ENCODE measurements at regions not wholly inside any gene's neighbourhood (a gene's known extent, or its start where the extent isn't known, plus 50 kb on each side); places are given as distances from the start of the nearest gene placed in this dataset.

DNA sequence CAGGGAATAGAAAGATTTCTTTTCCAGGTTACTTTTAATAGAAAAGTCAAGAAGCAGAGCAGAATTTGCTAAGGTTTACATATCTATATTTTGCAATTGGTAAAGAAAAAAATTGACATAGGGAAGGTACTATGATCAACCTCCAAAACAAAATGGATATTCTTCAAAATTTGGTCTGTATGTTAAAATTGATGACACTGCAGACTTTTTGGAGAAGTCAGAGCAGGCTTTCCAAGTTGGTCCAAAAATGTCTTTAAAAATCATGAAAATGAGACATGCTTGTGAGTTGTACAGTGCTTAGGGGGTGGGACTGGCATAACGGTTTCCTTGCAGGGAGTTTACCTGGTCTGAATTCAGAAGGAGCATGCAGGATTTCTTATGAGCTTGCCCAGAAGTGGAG, 77.0 kb downstream of the TFPI2 start:
- TF ChIP-seq ZNF565 (CRISPR knock-in tag; conservative IDR thresholded peaks at IDR 0.05; ENCODE audit: low read depth) (no peak), RARB (CRISPR knock-in tag; IDR thresholded peaks at IDR 0.05) (no peak), ARNTL (CRISPR knock-in tag; IDR thresholded peaks at IDR 0.05; ENCODE audit: borderline replicate concordance, low read depth) (no peak), OSR1 (CRISPR knock-in tag; IDR thresholded peaks at IDR 0.05) (no peak), ZFP3 (CRISPR knock-in tag; IDR thresholded peaks at IDR 0.05) (no peak), GLIS3 (CRISPR knock-in tag; IDR thresholded peaks at IDR 0.05) (no peak), ISL1 (CRISPR knock-in tag; IDR thresholded peaks at IDR 0.05) (no peak), BACH2 (CRISPR knock-in tag; IDR thresholded peaks at IDR 0.05; ENCODE audit: borderline replicate concordance) (no peak), ZFP30 (CRISPR knock-in tag; IDR thresholded peaks at IDR 0.05) (no peak), SNAI2 (CRISPR knock-in tag; IDR thresholded peaks at IDR 0.05) (no peak), CSDC2 (CRISPR knock-in tag; IDR thresholded peaks at IDR 0.05) (no peak), TCF4 (CRISPR knock-in tag; IDR thresholded peaks at IDR 0.05; ENCODE audit: borderline replicate concordance) (no peak), TOX (CRISPR knock-in tag; IDR thresholded peaks at IDR 0.05; ENCODE audit: borderline replicate concordance) (no peak), PPARA (CRISPR knock-in tag; IDR thresholded peaks at IDR 0.05; ENCODE audit: borderline replicate concordance) (no peak), ESRRG (CRISPR knock-in tag; IDR thresholded peaks at IDR 0.05) (no peak), ZNF8 (CRISPR knock-in tag; IDR thresholded peaks at IDR 0.05) (no peak), ZNF70 (CRISPR knock-in tag; IDR thresholded peaks at IDR 0.05) (no peak)
- TF ChIP-seq, protein P1, sequence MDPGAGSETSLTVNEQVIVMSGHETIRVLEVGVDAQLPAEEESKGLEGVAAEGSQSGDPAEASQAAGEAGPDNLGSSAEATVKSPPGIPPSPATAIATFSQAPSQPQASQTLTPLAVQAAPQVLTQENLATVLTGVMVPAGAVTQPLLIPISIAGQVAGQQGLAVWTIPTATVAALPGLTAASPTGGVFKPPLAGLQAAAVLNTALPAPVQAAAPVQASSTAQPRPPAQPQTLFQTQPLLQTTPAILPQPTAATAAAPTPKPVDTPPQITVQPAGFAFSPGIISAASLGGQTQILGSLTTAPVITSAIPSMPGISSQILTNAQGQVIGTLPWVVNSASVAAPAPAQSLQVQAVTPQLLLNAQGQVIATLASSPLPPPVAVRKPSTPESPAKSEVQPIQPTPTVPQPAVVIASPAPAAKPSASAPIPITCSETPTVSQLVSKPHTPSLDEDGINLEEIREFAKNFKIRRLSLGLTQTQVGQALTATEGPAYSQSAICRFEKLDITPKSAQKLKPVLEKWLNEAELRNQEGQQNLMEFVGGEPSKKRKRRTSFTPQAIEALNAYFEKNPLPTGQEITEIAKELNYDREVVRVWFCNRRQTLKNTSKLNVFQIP (CRISPR knock-in tag; IDR thresholded peaks at IDR 0.05; ENCODE audit: borderline replicate concordance, low read depth) = no peak
- TF ChIP-seq, protein P2, sequence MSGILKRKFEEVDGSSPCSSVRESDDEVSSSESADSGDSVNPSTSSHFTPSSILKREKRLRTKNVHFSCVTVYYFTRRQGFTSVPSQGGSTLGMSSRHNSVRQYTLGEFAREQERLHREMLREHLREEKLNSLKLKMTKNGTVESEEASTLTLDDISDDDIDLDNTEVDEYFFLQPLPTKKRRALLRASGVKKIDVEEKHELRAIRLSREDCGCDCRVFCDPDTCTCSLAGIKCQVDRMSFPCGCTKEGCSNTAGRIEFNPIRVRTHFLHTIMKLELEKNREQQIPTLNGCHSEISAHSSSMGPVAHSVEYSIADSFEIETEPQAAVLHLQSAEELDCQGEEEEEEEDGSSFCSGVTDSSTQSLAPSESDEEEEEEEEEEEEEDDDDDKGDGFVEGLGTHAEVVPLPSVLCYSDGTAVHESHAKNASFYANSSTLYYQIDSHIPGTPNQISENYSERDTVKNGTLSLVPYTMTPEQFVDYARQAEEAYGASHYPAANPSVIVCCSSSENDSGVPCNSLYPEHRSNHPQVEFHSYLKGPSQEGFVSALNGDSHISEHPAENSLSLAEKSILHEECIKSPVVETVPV (CRISPR knock-in tag; IDR thresholded peaks at IDR 0.05) = no peak
- TF ChIP-seq, protein P3, sequence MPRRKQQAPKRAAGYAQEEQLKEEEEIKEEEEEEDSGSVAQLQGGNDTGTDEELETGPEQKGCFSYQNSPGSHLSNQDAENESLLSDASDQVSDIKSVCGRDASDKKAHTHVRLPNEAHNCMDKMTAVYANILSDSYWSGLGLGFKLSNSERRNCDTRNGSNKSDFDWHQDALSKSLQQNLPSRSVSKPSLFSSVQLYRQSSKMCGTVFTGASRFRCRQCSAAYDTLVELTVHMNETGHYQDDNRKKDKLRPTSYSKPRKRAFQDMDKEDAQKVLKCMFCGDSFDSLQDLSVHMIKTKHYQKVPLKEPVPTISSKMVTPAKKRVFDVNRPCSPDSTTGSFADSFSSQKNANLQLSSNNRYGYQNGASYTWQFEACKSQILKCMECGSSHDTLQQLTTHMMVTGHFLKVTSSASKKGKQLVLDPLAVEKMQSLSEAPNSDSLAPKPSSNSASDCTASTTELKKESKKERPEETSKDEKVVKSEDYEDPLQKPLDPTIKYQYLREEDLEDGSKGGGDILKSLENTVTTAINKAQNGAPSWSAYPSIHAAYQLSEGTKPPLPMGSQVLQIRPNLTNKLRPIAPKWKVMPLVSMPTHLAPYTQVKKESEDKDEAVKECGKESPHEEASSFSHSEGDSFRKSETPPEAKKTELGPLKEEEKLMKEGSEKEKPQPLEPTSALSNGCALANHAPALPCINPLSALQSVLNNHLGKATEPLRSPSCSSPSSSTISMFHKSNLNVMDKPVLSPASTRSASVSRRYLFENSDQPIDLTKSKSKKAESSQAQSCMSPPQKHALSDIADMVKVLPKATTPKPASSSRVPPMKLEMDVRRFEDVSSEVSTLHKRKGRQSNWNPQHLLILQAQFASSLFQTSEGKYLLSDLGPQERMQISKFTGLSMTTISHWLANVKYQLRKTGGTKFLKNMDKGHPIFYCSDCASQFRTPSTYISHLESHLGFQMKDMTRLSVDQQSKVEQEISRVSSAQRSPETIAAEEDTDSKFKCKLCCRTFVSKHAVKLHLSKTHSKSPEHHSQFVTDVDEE (CRISPR knock-in tag; IDR thresholded peaks at IDR 0.05) = no peak
- no peak for ATAC-seq

DNA sequence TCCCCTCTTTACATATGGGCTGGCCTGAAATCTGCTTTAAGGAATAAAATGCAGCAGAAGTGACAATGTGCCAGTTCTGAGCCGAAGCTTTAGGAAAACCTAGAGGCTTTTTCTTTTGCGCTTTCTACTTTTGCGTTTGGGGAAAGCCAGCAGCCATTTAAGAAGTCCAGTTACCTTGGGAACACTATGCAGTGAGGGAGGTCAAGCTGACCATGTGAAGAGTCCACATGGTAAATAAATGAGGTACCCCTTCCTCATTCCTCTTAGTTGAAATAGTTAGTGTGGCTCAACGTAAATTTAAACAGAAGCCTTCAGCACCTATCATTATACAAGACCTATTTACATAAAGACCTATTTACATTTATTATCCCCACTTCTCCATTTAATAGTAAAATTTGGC, 78.5 kb downstream of the TFPI2 start:
- TF ChIP-seq ZC3H10 (CRISPR knock-in tag; IDR thresholded peaks at IDR 0.05) = no peak
- no peak for TF ChIP-seq ZNF70 (CRISPR knock-in tag; IDR thresholded peaks at IDR 0.05)
- no peak for TF ChIP-seq ISL1 (CRISPR knock-in tag; IDR thresholded peaks at IDR 0.05)
- TF ChIP-seq ZNF565 (CRISPR knock-in tag; conservative IDR thresholded peaks at IDR 0.05; ENCODE audit: low read depth) = no peak
- TF ChIP-seq, protein P4, sequence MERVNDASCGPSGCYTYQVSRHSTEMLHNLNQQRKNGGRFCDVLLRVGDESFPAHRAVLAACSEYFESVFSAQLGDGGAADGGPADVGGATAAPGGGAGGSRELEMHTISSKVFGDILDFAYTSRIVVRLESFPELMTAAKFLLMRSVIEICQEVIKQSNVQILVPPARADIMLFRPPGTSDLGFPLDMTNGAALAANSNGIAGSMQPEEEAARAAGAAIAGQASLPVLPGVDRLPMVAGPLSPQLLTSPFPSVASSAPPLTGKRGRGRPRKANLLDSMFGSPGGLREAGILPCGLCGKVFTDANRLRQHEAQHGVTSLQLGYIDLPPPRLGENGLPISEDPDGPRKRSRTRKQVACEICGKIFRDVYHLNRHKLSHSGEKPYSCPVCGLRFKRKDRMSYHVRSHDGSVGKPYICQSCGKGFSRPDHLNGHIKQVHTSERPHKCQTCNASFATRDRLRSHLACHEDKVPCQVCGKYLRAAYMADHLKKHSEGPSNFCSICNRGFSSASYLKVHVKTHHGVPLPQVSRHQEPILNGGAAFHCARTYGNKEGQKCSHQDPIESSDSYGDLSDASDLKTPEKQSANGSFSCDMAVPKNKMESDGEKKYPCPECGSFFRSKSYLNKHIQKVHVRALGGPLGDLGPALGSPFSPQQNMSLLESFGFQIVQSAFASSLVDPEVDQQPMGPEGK (CRISPR knock-in tag; IDR thresholded peaks at IDR 0.05; ENCODE audit: borderline replicate concordance) = no peak
- no peak for TF ChIP-seq SNAI2 (CRISPR knock-in tag; IDR thresholded peaks at IDR 0.05)
- TF ChIP-seq ZFP30 (CRISPR knock-in tag; IDR thresholded peaks at IDR 0.05) = no peak
- TF ChIP-seq, protein P3 (CRISPR knock-in tag; IDR thresholded peaks at IDR 0.05) = no peak
- TF ChIP-seq, protein P5, sequence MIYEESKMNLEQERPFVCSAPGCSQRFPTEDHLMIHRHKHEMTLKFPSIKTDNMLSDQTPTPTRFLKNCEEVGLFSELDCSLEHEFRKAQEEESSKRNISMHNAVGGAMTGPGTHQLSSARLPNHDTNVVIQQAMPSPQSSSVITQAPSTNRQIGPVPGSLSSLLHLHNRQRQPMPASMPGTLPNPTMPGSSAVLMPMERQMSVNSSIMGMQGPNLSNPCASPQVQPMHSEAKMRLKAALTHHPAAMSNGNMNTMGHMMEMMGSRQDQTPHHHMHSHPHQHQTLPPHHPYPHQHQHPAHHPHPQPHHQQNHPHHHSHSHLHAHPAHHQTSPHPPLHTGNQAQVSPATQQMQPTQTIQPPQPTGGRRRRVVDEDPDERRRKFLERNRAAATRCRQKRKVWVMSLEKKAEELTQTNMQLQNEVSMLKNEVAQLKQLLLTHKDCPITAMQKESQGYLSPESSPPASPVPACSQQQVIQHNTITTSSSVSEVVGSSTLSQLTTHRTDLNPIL (CRISPR knock-in tag; IDR thresholded peaks at IDR 0.05; ENCODE audit: low read depth) = no peak
- TF ChIP-seq ARNTL (CRISPR knock-in tag; IDR thresholded peaks at IDR 0.05; ENCODE audit: borderline replicate concordance, low read depth) = no peak
- TF ChIP-seq GLIS3 (CRISPR knock-in tag; IDR thresholded peaks at IDR 0.05) = no peak
- TF ChIP-seq, protein P2 (CRISPR knock-in tag; IDR thresholded peaks at IDR 0.05) = no peak
- TF ChIP-seq BACH2 (CRISPR knock-in tag; IDR thresholded peaks at IDR 0.05; ENCODE audit: borderline replicate concordance) = no peak
- TF ChIP-seq CSDC2 (CRISPR knock-in tag; IDR thresholded peaks at IDR 0.05) = no peak
- TF ChIP-seq TOX (CRISPR knock-in tag; IDR thresholded peaks at IDR 0.05; ENCODE audit: borderline replicate concordance) = no peak
- no peak for ATAC-seq

Data from SK-N-SH treated with all-trans-retinoic acid at 6 μM for 48 hours (cell line).